Gastroesophageal sphincter (tissue), 3 donors: ENCODE measurements at regions not wholly inside any gene's neighbourhood (a gene's known extent, or its start where the extent isn't known, plus 50 kb on each side); places are given as distances from the start of the nearest gene placed in this dataset.

Experiments used
- CTCF ChIP-seq, 4 experiments: fragments of 200-600 bp in 2 of 4; fragments of 450-650 bp in 2 of 4; sonication (generic) in 1 of 4; IDR thresholded peaks; one replicate each; pipeline ENCODE4 v1.5.1; 2017 to 2019; ENCODE audit warnings: antibody characterized with exemption in 4 of 4, mild to moderate bottlenecking in 2 of 4, moderate library complexity in 2 of 4
- POLR2A ChIP-seq, 2 donors: fragments of 450-650 bp; IDR thresholded peaks; one replicate each; pipeline ENCODE4 v1.6.1; 2017; ENCODE audit warnings: antibody characterized with exemption in 2 of 2, mild to moderate bottlenecking in 2 of 2, moderate library complexity in 1 of 2

- no peak for TF ChIP-seq CTCF (IDR thresholded peaks at IDR 0.05)
- no peak for TF ChIP-seq POLR2A (IDR thresholded peaks at IDR 0.05)
These were observed 251.6 kb upstream of the MEOX2 start for GRCh38 chr7:15938115-15938514.
